GM18499 (cell line): ENCODE measurements at regions not wholly inside any gene's neighbourhood (a gene's known extent, or its start where the extent isn't known, plus 50 kb on each side); places are given as distances from the start of the nearest gene placed in this dataset.
A peak's percentile ranks its signal among the peaks of the same experiment; 100 is the strongest.

Experiments used
- ATAC-seq: cut with Tn5 transposase; IDR thresholded peaks from one replicate; pipeline ENCODE4 v1.9.1; 2021; ENCODE audit warnings: moderate number of reproducible peaks; ENCODE audit not compliant: insufficient read depth, unreplicated experiment

- ATAC-seq = no peak
Measured at GRCh38 chr5:116363780-116364179, 210.8 kb downstream of the SEMA6A start.

DNA sequence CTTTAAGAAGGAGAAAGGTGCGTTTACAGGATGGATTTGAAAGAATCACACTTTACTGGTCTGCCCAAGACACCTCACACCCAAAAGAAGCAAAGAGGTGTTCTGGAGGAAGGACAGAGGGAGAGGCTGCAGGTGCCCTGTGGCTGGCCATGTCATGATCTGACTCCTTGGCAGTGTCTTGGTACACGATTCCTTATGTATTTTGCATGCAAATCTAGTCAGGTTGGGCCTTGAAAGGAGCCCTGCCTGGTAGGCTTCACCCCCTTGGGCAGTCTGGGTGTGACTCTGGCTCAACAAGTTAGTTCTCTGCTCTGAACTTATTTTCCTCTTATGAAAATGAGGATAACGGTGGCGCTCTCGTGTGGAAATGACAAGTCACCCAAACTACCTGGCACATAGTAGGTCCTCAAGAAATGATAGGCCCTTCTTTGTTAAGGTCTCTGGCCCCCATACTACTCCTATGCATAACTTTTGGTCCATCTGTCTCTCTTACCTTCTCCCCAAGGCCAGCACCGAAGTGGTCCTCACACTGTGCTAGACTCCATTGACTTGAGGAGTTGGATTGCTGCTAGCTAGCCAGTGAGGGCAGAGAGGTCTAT, 212.5 kb downstream of the SEMA6A start:
- ATAC-seq = no peak

DNA sequence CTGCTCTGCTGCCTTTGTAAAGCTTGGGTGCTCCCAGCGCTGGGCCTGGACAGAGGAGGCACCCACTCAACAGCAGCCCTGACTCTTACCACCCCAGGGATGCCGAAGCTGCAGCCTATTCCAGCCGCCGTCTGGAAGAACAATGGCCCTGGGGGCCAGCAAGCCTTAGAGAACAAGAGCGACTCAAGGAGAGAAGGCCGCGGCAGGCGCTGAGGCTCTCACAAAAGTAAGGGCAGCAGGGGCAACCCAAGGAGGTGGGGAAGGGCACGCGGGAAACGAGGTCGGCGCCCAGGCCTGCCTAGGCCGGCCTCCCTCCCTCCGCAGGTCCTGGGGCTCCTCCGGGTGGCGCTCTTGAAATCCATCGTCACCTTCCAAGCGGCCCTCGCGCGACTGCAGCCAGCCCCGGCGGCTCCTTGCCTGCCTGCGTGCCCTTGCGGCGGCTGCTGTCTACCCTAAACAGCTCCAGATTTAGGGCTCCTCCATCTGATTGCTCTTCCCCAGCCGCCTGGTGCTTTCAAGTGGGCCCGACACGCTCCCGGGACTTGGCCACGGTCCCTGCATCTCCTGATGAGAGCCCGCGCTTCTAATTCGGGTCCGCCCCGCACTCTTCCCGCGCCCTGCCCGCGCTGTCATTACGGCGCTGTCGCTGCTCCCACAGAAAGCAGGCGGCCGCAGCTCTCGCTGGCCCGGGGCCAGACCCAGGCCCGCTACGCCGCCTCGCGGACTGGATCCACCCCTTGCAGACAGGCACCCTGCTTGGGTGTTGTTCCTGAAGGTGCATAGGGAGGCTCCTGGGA, 213.3 kb downstream of the SEMA6A start:
- ATAC-seq = no peak

- ATAC-seq = no peak
Measured at GRCh38 chr5:116360008-116360853, 214.4 kb downstream of the SEMA6A start.

DNA sequence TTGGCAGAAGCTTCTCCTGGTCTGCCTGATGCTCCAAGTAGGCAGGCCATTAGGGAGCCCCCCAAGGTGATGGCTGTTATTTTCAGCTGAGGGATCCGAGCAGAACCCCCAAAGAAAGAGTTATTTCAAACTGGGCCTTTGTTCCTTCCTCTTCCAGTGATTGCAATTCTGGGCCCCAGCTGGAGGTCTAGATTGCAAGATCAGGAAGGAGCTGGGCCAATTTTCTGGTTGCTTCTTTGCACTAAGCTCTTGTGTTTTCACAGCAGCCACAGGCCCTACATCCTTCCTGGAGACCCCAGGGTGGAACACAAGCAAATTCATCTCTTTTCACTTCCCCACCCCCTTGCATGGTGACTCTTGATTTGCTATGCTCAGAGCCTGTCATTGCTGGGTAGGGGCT, 215.0 kb downstream of the SEMA6A start:
- no peak for ATAC-seq

- peak; percentile 99 for ATAC-seq
Measured at GRCh38 chr5:116358911-116359418, 215.7 kb downstream of the SEMA6A start.

DNA sequence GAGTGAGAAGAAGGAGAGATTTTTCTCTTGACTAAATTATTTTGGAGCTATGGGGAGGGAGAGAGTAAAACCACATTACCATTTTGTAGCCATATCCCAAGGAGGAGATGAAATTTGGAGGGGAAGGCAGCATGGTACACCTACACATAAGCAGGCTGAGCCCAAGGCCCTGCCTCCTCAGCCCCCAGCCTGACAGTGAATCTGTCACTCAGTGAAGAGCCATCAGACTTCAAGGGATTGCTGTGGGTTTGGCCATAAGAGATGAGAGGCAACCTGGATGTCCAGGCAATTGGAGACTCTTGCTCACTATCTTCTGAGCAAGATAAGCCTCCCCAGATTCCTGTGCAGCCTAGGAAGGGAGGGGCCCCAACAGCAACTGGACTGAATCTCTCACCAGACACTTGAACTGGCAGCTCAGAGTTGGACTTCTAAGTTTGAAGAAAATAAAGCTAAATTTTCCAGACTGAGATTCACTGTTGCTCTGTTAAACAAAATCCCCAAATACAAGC, 216.6 kb downstream of the SEMA6A start:
- no peak for ATAC-seq

- ATAC-seq = no peak
Measured at GRCh38 chr5:116355819-116356601, 218.6 kb downstream of the SEMA6A start.

DNA sequence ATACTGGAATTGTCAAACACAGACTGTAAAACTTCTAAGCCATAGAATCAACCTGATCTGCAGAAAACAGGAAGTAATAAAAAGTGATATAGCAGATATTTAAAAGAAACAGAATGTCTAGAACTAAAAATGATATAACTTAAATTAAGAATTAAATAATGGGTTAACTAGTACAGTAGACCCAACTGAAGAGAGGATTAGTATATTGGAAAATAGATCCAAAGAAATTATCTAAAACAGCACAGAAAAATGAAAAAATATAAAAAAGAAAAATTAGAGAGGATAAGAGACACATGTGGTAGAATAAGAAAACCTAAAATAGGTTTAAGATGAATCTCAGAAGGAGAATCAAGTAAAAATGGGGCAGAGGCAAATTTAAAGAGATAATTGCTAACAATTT, 219.9 kb downstream of the SEMA6A start:
- no peak for ATAC-seq

DNA sequence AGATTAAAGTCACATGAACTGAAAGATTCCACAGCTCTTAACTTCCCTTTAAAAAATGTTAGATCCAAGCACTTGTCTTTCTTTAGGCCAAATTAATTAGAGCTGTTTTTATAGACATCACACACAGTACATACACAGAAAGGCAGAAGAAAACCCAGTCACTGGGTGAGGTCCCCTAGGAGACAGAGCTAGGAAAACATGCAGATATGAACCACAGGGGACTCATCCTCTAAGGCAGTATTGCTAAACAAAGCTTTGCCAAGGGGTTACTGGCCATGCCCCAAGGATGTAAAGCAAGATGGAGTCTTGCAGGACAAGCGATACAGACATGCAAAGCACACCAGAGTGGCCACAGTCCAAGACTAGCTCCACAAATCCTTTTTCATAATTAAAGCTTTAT, 227.0 kb downstream of the SEMA6A start:
- ATAC-seq = no peak

- no peak for ATAC-seq
Measured at GRCh38 chr5:116343961-116344360, 230.7 kb downstream of the SEMA6A start.
